ENCODE measurements at regions not wholly inside any gene's neighbourhood (a gene's known extent, or its start where the extent isn't known, plus 50 kb on each side); places are given as distances from the start of the nearest gene placed in this dataset.

GRCh38 chr13:62205273-62205672 lies 789.6 kb upstream of the PCDH20 start:
- TF ChIP-seq CTCF (IDR thresholded peaks at IDR 0.05; ENCODE audit: extremely low read depth, insufficient read depth, missing control alignments) = no peak
- DNase-seq (ENCODE audit: low spot score) = no peak
- in situ Hi-C loops (cut with MboI; ENCODE audit: low pct_unique_long_range_greater_than_20kb, low sequenced_read_pairs, unreplicated experiment) = no loop called here

GRCh38 chr13:62194371-62194770 lies 778.7 kb upstream of the PCDH20 start:
- no peak for DNase-seq (ENCODE audit: low spot score)
- in situ Hi-C loops (cut with MboI; ENCODE audit: low pct_unique_long_range_greater_than_20kb, low sequenced_read_pairs, unreplicated experiment) = no loop called here
- no peak for TF ChIP-seq CTCF (IDR thresholded peaks at IDR 0.05; ENCODE audit: extremely low read depth, insufficient read depth, missing control alignments)

GRCh38 chr13:62193919-62194318 lies 778.3 kb upstream of the PCDH20 start:
- DNase-seq (ENCODE audit: low spot score) = no peak
- no peak for TF ChIP-seq CTCF (IDR thresholded peaks at IDR 0.05; ENCODE audit: extremely low read depth, insufficient read depth, missing control alignments)
- in situ Hi-C loops (cut with MboI; ENCODE audit: low pct_unique_long_range_greater_than_20kb, low sequenced_read_pairs, unreplicated experiment) = no loop called here

GRCh38 chr13:62185631-62186255 lies 770.1 kb upstream of the PCDH20 start:
- DNase-seq (ENCODE audit: low spot score) = no peak
- TF ChIP-seq CTCF (IDR thresholded peaks at IDR 0.05; ENCODE audit: extremely low read depth, insufficient read depth, missing control alignments) = no peak
- in situ Hi-C loops (cut with MboI; ENCODE audit: low pct_unique_long_range_greater_than_20kb, low sequenced_read_pairs, unreplicated experiment) = no loop called here

GRCh38 chr13:62176051-62176450 lies 760.4 kb upstream of the PCDH20 start:
- TF ChIP-seq CTCF (IDR thresholded peaks at IDR 0.05; ENCODE audit: extremely low read depth, insufficient read depth, missing control alignments) = no peak
- DNase-seq (ENCODE audit: low spot score) = no peak
- in situ Hi-C loops (cut with MboI; ENCODE audit: low pct_unique_long_range_greater_than_20kb, low sequenced_read_pairs, unreplicated experiment) = no loop called here

GRCh38 chr13:62173958-62174357 lies 758.3 kb upstream of the PCDH20 start:
- in situ Hi-C loops (cut with MboI; ENCODE audit: low pct_unique_long_range_greater_than_20kb, low sequenced_read_pairs, unreplicated experiment) = no loop called here
- TF ChIP-seq CTCF (IDR thresholded peaks at IDR 0.05; ENCODE audit: extremely low read depth, insufficient read depth, missing control alignments) = no peak
- no peak for DNase-seq (ENCODE audit: low spot score)

- no peak for TF ChIP-seq CTCF (IDR thresholded peaks at IDR 0.05; ENCODE audit: extremely low read depth, insufficient read depth, missing control alignments)
- in situ Hi-C loops (cut with MboI; ENCODE audit: low pct_unique_long_range_greater_than_20kb, low sequenced_read_pairs, unreplicated experiment) = no loop called here
- DNase-seq (ENCODE audit: low spot score) = no peak
Measured at GRCh38 chr13:62171697-62172096, 756.0 kb upstream of the PCDH20 start.

Measured in GM13977 (cell line).